CD14-positive monocyte (primary cell): ENCODE measurements at regions not wholly inside any gene's neighbourhood (a gene's known extent, or its start where the extent isn't known, plus 50 kb on each side); places are given as distances from the start of the nearest gene placed in this dataset.

ENCODE experiments used
- DNase-seq, 3 donors: peaks; one replicate each; pipeline ENCODE4 v3.0.0-alpha.2; 2011 to 2022
- H2AFZ ChIP-seq: 2 replicates; pipeline ENCODE4 v1.6.0; 2012; ENCODE audit warnings: mild to moderate bottlenecking, low read depth, low read length, inconsistent platforms; ENCODE audit not compliant: insufficient read depth, poor library complexity, severe bottlenecking
- H3K27ac ChIP-seq, 2 donors: 1 replicate in 1 of 2; 2 replicates in 1 of 2; pipeline ENCODE4 v1.5.1; 2012 to 2013; ENCODE audit warnings: low read length in 2 of 2, control low read depth in 1 of 2, inconsistent platforms in 1 of 2, low read depth in 1 of 2, mild to moderate bottlenecking in 1 of 2
- H3K27me3 ChIP-seq, 2 donors: one replicate each; pipeline versions ENCODE4 v1.6.0 to v1.6.1; 2011 to 2013; ENCODE audit warnings: low read length in 2 of 2; ENCODE audit not compliant: control insufficient read depth in 2 of 2, insufficient read depth in 2 of 2
- H3K36me3 ChIP-seq, 2 donors: replicated peaks in 1 of 2; 1 replicate in 1 of 2; 2 replicates in 1 of 2; pipeline versions ENCODE4 v1.5.1 to v1.6.1; 2012 to 2013; ENCODE audit warnings: low read length in 2 of 2, control low read depth in 1 of 2, inconsistent platforms in 1 of 2, mild to moderate bottlenecking in 1 of 2; ENCODE audit not compliant: insufficient read depth in 2 of 2, control insufficient read depth in 1 of 2
- H3K4me1 ChIP-seq, 2 donors: 1 replicate in 1 of 2; 2 replicates in 1 of 2; pipeline versions ENCODE4 v1.5.1 to v1.6.1; 2012 to 2013; ENCODE audit warnings: low read length in 2 of 2, control low read depth in 1 of 2, inconsistent platforms in 1 of 2, mild to moderate bottlenecking in 1 of 2, moderate library complexity in 1 of 2; ENCODE audit not compliant: insufficient read depth in 2 of 2, control insufficient read depth in 1 of 2
- H3K4me2 ChIP-seq: replicated peaks from 2 replicates; pipeline ENCODE3; 2012; ENCODE audit warnings: low read length, moderate library complexity, mild to moderate bottlenecking; ENCODE audit not compliant: poor library complexity, severe bottlenecking; ENCODE audit errors: extremely low read depth
- H3K4me3 ChIP-seq, 3 experiments: fragments of 200-600 bp in 1 of 3; sonication (generic) in 1 of 3; replicated peaks in 1 of 3; 1 replicate in 2 of 3; 2 replicates in 1 of 3; pipeline ENCODE4 v1.5.1; 2011 to 2013; ENCODE audit warnings: low read length in 3 of 3, mild to moderate bottlenecking in 3 of 3, control low read depth in 2 of 3, low read depth in 2 of 3, inconsistent platforms in 1 of 3, moderate library complexity in 1 of 3
- H3K79me2 ChIP-seq: 2 replicates; pipeline ENCODE4 v1.6.0; 2012; ENCODE audit warnings: mild to moderate bottlenecking, control low read depth, inconsistent platforms, low read length, moderate library complexity; ENCODE audit not compliant: insufficient read depth
- H3K9ac ChIP-seq: 2 replicates; pipeline ENCODE4 v1.6.0; 2017; ENCODE audit warnings: low read length, mild to moderate bottlenecking; ENCODE audit not compliant: insufficient read depth, poor library complexity, severe bottlenecking
- H3K9me3 ChIP-seq, 2 donors: replicated peaks in 1 of 2; 1 replicate in 1 of 2; 2 replicates in 1 of 2; pipeline versions ENCODE4 v1.5.1 to v1.6.1; 2012 to 2013; ENCODE audit warnings: low read length in 2 of 2, control low read depth in 1 of 2; ENCODE audit not compliant: control insufficient read depth in 1 of 2, insufficient read depth in 1 of 2
- H4K20me1 ChIP-seq: 2 replicates; pipeline ENCODE4 v1.6.0; 2012; ENCODE audit warnings: mild to moderate bottlenecking, low read length, control low read depth, moderate library complexity; ENCODE audit not compliant: insufficient read depth
- H3K27ac Mint-ChIP-seq, 7 donors: one replicate each; pipeline ENCODE4 v1.8.0; 2020; ENCODE audit warnings: mild to moderate bottlenecking in 7 of 7, mixed read lengths in 7 of 7, moderate library complexity in 6 of 7, inconsistent platforms in 2 of 7
- H3K27me3 Mint-ChIP-seq, 3 donors: one replicate each; pipeline ENCODE4 v1.8.0; 2021 to 2022; ENCODE audit warnings: low read depth in 3 of 3, mild to moderate bottlenecking in 3 of 3, mixed read lengths in 3 of 3, moderate library complexity in 3 of 3, inconsistent platforms in 1 of 3
- H3K36me3 Mint-ChIP-seq, 2 donors: one replicate each; pipeline ENCODE4 v1.8.0; 2020; ENCODE audit warnings: mixed read lengths in 2 of 2, inconsistent platforms in 1 of 2, mild to moderate bottlenecking in 1 of 2
- H3K4me1 Mint-ChIP-seq: one replicate; pipeline ENCODE4 v1.8.0; 2020; ENCODE audit warnings: mild to moderate bottlenecking, mixed read lengths
- H3K4me3 Mint-ChIP-seq, 2 donors: one replicate each; pipeline ENCODE4 v1.8.0; 2020; ENCODE audit warnings: mild to moderate bottlenecking in 2 of 2, mixed read lengths in 2 of 2, moderate library complexity in 1 of 2
- H3K9me3 Mint-ChIP-seq, 7 donors: one replicate each; pipeline ENCODE4 v1.8.0; 2020 to 2022; ENCODE audit warnings: mixed read lengths in 7 of 7, mild to moderate bottlenecking in 6 of 7, moderate library complexity in 6 of 7, inconsistent platforms in 2 of 7
- CTCF ChIP-seq: fragments of 200-600 bp; IDR thresholded peaks from one replicate; pipeline ENCODE4 v1.8.0; 2022; ENCODE audit warnings: antibody characterized with exemption, mild to moderate bottlenecking
- WGBS: methylation state at CpG from one replicate; pipeline ENCODE4 v1.1.5; 2013; ENCODE audit warnings: missing lambda C conversion rate; ENCODE audit not compliant: insufficient coverage; 5-methylcytosine and 5-hydroxymethylcytosine counted together
- intact Hi-C, 2 donors: fragments of 100-400 bp; cut with micrococcal nuclease; formaldehyde crosslinking; loops; one replicate each; pipeline versions ENCODE4 v1.15.0 to v1.15.1; 2023

GRCh38 chr3:168747697-168748096 lies 652.0 kb upstream of the GOLIM4 start:
- no peaks in the 10 kb centered on the region for H4K20me1 ChIP-seq
- no peaks in the 10 kb centered on the region for H3K79me2 ChIP-seq
- Mint-ChIP-seq H3K27ac (no peak overlapping the region), H3K4me3 (no peak overlapping the region), H3K4me1 (no peaks in the 10 kb centered on the region), H3K9me3 (peaks cover 0 to 18% (median 9%) of the 10 kb centered on the region in 7 donors), H3K27me3 (no peaks in the 10 kb centered on the region), H3K36me3 (no peaks in the 10 kb centered on the region)
- DNase-seq: no peak
- no peaks in the 10 kb centered on the region for H3K36me3 ChIP-seq
- WGBS: no CpG with 5 or more reads among the region's 3 CpGs
- no peaks in the 10 kb centered on the region for H3K27me3 ChIP-seq
- intact Hi-C loops: no loop called here
- H3K27ac ChIP-seq: no peak overlapping the region
- H3K9me3 ChIP-seq: peaks cover 4 to 8% of the 10 kb centered on the region in 2 donors
- H3K4me2 ChIP-seq: no peak overlapping the region
- H3K4me1 ChIP-seq: no peaks in the 10 kb centered on the region
- H3K9ac ChIP-seq: no peak overlapping the region
- H3K4me3 ChIP-seq: no peak overlapping the region
- no peak for TF ChIP-seq CTCF
- H2AFZ ChIP-seq: no peak overlapping the region

- no peaks in the 10 kb centered on the region for H3K79me2 ChIP-seq
- no peak overlapping the region for H3K27ac ChIP-seq
- Mint-ChIP-seq H3K9me3 (peaks cover 0 to 5% (median 4%) of the 10 kb centered on the region in 7 donors), H3K4me1 (no peaks in the 10 kb centered on the region), H3K36me3 (no peaks in the 10 kb centered on the region), H3K27ac (no peak overlapping the region), H3K4me3 (no peak overlapping the region), H3K27me3 (no peaks in the 10 kb centered on the region)
- no peak overlapping the region for H3K9ac ChIP-seq
- H4K20me1 ChIP-seq: no peaks in the 10 kb centered on the region
- H3K9me3 ChIP-seq: no peaks in the 10 kb centered on the region
- no peak overlapping the region for H3K4me3 ChIP-seq
- H3K4me1 ChIP-seq: no peaks in the 10 kb centered on the region
- DNase-seq: no peak
- WGBS: 100% methylated on average over 1 of the region's 6 CpGs
- no peaks in the 10 kb centered on the region for H3K36me3 ChIP-seq
- intact Hi-C loops: no loop called here
- no peak for TF ChIP-seq CTCF
- H3K4me2 ChIP-seq: no peak overlapping the region
- no peak overlapping the region for H2AFZ ChIP-seq
- H3K27me3 ChIP-seq: no peaks in the 10 kb centered on the region
Observed at GRCh38 chr3:168738527-168739325, 643.0 kb upstream of the GOLIM4 start.
